NCI-H1092 treated with DMSO at 0.1 percent for 48 hours (cell line): ENCODE measurements at regions not wholly inside any gene's neighbourhood (a gene's known extent, or its start where the extent isn't known, plus 50 kb on each side); places are given as distances from the start of the nearest gene placed in this dataset.

Experiments
- DNase-seq: peaks from one replicate; lab custom pipeline; 2025; lab: John Stamatoyannopoulos, UW

GRCh38 chr9:80074439-80074838 lies 502.7 kb downstream of the TLE4 start:
- DNase-seq: no peak

GRCh38 chr9:80072451-80072850 lies 500.7 kb downstream of the TLE4 start:
- DNase-seq: no peak

GRCh38 chr9:80070071-80070742 lies 498.4 kb downstream of the TLE4 start:
- DNase-seq: no peak

DNA sequence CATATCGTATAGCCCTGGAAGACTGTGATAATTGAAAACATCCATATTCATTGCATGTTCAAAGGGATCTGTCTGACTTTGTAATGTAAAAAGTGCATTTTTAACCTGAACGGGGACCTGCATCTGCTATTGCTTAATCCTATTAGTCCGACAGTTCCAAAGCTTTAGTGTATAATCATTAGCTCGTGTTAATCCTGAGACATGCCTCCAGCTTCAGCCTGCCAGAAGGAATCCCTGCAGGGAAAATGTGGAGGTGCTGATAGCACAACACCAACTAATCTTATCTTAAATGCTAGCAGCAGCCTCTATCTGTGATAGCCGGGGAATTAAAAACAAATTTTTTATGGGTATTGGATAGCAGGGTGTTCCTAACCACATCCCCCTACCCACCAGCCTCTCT lies 495.2 kb downstream of the TLE4 start:
- no peak for DNase-seq

DNA sequence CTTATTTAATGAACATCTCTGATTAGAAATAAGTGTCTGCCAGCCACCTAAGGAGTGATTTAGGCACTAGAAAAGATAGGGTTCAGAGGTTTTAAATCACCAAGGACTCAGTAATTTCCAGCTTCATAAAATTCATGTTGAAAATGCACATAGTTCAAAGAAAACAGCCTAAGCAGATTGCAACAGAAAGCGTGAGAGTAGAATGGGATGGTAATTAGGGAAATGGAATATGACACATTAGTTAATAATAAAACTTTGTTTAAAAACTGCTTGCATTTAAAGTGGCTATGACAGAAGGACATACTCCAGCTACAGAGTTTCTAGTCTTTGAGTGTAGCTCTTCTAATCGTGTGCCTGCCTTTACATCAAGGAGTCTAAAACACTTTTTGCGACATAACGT lies 490.8 kb downstream of the TLE4 start:
- DNase-seq: no peak

DNA sequence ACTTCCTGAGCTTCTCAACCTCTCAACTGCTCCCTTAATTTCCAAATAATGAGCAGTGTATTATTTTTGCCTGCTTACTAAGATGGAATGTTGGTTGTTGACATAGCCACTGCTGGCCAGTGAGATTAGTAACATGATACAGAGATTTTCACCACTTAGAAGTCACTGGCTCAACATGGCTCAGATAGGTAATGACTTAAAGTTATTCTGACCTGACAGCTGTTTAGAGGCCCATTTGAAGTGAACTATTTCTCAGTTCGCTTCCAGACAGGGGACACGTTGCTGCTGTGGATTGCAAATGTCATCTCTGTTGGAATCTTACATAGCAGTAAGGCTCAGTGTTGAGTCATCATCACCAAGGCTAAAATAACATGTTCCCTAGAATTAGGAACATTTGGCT lies 490.2 kb downstream of the TLE4 start:
- no peak for DNase-seq

GRCh38 chr9:80061096-80061495 lies 489.3 kb downstream of the TLE4 start:
- DNase-seq: no peak

- DNase-seq: no peak
Observed at GRCh38 chr9:80059979-80060378, 488.2 kb downstream of the TLE4 start.

DNA sequence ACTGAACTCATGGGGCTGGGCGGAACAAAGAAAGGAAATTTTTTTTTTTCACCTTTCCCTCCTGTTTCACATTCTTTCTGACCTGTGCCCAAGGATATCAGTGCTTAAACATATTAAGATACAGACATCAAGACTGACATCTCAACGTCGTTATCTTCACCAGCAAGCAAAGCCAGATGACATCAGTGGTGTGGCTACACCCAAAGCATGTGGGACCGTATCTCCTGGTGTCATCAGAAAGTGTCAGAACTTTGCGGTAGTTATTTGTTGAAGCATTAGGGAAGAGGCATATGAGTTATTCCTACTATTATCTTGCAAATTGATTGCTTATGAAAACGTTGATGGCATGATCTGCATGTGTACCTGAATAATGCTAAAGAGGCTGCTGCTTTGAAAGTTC lies 487.4 kb downstream of the TLE4 start:
- no peak for DNase-seq

DNA sequence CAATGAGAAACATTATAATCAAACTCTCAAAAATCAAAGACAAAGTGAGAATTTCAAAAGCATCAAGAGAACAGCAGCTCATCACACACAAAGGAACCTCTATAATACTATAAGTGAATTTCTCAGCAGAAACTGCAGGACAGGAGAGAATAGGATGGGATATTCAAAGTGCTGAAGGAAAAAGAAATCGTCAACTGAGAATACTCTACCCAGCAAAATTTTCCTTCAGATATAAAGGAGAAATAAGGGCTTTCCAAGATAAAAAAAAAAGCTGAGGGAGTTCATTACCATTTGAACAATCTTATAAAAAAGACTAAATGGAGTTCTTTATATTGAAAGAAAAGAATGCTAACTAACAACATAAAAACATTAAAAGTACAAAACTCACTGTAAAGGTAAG lies 481.1 kb downstream of the TLE4 start:
- DNase-seq: no peak

GRCh38 chr9:80049096-80049782 lies 477.5 kb downstream of the TLE4 start:
- DNase-seq: no peak

DNA sequence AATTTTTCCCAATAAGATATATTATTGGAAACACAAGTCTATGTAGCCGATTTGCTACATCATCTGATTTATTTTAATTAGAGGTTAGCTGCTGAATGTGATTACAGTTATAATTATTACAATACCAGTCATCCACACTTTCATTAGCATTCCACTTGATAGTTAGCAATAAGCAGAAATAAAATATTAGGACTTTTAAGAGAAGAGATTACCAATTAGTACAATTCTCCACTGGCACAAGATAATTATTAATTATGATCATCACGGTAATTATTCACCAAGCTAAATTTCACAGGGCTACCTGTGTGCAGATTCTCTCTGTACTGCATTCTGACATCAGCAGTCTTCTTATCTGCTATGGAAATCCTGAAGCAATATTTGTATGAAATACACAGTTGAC lies 474.7 kb downstream of the TLE4 start:
- DNase-seq: no peak

DNA sequence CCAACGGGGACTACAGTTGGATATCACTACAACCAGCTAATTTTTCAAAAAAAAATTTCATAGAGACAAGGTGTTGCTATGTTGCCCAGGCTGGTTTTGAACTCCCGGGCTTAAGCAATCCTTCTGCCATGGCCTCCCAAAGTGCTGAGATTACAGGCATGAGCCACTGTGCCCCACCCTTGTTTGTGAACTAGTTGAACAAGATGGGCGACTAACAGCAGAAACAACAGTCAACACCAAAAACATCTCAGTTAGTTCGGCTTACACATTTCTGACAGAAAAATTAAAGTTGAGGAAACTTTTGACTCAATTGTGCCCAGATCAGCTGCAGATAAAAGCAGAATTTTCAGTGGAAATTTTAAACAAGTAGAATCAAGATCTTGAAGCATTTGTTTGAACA lies 470.1 kb downstream of the TLE4 start:
- DNase-seq: no peak

- DNase-seq: no peak
Observed at GRCh38 chr9:80040457-80040856, 468.7 kb downstream of the TLE4 start.

GRCh38 chr9:80030801-80031200 lies 459.0 kb downstream of the TLE4 start:
- no peak for DNase-seq

DNA sequence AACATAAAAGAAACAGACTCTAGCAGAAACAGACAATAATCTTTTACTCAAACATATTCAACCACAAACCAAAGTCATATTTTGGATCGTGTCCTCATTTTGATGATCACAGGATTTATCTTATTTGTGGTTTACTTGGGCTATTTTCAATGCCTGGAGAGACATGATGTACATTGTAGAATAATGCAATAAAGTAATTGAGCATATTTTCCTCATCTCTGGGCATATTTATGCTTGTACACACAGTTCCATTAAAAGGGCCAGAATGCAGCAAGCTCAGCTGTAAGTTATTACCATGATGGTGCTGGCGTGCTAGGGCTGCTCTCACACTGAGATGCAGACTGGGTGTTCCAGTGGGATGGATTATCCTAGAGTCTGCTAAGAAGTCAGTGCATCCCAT lies 456.7 kb downstream of the TLE4 start:
- no peak for DNase-seq

GRCh38 chr9:80025796-80026520 lies 454.2 kb downstream of the TLE4 start:
- DNase-seq: no peak

GRCh38 chr9:80025131-80025530 lies 453.4 kb downstream of the TLE4 start:
- DNase-seq: no peak

DNA sequence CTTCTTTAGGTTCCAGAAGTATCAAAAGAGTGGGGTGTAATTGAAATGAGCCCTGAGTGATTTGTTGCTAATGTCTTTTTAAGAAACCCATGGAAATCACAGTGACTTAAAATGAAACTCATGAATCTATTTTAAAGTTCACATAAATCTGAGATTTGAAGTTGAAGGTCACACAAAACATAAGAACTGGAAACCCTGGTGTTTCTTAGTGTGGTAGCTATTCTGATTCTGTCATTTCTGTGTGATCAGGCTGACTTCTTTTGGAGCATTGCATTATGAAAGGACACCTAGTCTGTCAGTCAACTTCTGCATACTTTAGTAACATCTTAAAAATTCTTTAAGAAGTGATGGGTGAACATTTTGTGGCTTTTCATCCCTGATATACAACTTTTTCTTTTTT lies 448.8 kb downstream of the TLE4 start:
- no peak for DNase-seq

- no peak for DNase-seq
Observed at GRCh38 chr9:80020056-80020455, 448.3 kb downstream of the TLE4 start.

GRCh38 chr9:80013891-80014290 lies 442.1 kb downstream of the TLE4 start:
- DNase-seq: no peak

- DNase-seq: no peak
Observed at GRCh38 chr9:80012557-80013330, 441.0 kb downstream of the TLE4 start.

DNA sequence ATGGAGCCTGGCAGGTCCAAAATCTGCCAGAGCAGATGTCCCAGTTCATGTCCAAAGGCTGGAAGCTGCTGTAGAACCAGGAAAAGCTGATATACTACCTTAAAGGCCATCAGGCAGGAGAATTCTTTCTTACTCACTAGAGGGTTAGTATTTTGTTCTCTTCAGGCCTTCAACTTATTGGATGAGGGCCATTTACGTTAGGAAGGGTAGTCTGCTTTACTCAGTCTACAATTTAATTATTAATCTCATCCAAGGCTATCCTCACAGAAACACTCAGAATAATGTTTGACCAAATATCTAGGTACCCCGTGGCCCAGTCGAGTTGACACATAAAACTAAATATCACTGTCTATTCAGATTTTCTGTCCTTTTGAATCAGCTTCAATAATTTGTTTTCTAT lies 437.4 kb downstream of the TLE4 start:
- DNase-seq: no peak
